GM12878 (cell line): ENCODE measurements at regions not wholly inside any gene's neighbourhood (a gene's known extent, or its start where the extent isn't known, plus 50 kb on each side); places are given as distances from the start of the nearest gene placed in this dataset.

Source experiments
- CBX3 ChIP-seq: fragments of 200-600 bp; sonication (generic); IDR thresholded peaks from 2 replicates; pipeline ENCODE4 v1.6.1; 2016; ENCODE audit warnings: low read depth, borderline replicate concordance
- SMARCA5 ChIP-seq: fragments of 450-650 bp; IDR thresholded peaks from 2 replicates; pipeline ENCODE4 v1.6.1; 2017; ENCODE audit warnings: mild to moderate bottlenecking

DNA sequence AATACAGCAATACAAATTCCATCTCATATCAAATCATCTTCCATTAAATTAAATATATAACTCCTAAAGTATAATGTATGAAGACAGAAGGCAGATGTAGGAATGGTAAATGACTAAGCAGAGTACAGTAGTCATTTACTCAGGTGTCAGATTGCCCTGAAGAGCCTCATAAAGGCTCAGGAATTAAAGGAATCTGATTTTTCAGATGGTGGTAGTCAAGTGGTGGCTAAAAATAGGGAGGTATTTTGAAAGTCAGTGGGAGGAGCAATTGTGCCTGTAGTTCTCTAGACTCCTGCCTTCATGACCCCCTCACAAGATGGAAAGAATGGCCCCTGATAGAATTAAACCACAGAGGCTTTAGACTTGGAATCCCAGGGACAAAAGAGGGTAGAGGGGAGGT, 142.7 kb upstream of the SYNPR start:
- TF ChIP-seq SMARCA5 (no peak), CBX3 (no peak)
